Vagina (tissue), 2 donors: ENCODE measurements at regions not wholly inside any gene's neighbourhood (a gene's known extent, or its start where the extent isn't known, plus 50 kb on each side); places are given as distances from the start of the nearest gene placed in this dataset.

Source experiments
- DNase-seq, 2 donors: peaks; one replicate each; pipeline ENCODE4 v3.0.0-alpha.2; 2017; ENCODE audit errors: extremely low spot score in 2 of 2
- H3K27ac ChIP-seq: fragments of 200-600 bp; sonication (generic); one replicate; pipeline ENCODE4 v1.5.1; 2019
- H3K27me3 ChIP-seq: fragments of 200-600 bp; sonication (generic); one replicate; pipeline ENCODE4 v1.5.1; 2019
- H3K36me3 ChIP-seq, 2 donors: fragments of 200-600 bp; sonication (generic); one replicate each; pipeline ENCODE4 v1.5.1; 2017 to 2019
- H3K4me1 ChIP-seq: fragments of 200-600 bp; sonication (generic); one replicate; pipeline ENCODE4 v1.5.1; 2019
- H3K4me3 ChIP-seq, 2 donors: fragments of 200-600 bp; sonication (generic); 1 replicate in 1 of 2; 2 replicates in 1 of 2; pipeline ENCODE4 v1.5.1; 2016 to 2019
- H3K9me3 ChIP-seq: fragments of 200-600 bp; sonication (generic); one replicate; pipeline ENCODE4 v1.5.1; 2019
- CTCF ChIP-seq, 3 experiments: fragments of 450-650 bp in 2 of 3; fragments of 200-600 bp in 1 of 3; sonication (generic) in 1 of 3; IDR thresholded peaks; one replicate each; pipeline ENCODE4 v1.5.1; 2017 to 2019; ENCODE audit warnings: antibody characterized with exemption in 3 of 3, mild to moderate bottlenecking in 2 of 3, moderate library complexity in 2 of 3
- POLR2A ChIP-seq, 2 donors: fragments of 450-650 bp; IDR thresholded peaks; one replicate each; pipeline ENCODE4 v1.6.1; 2017; ENCODE audit warnings: antibody characterized with exemption in 2 of 2, mild to moderate bottlenecking in 2 of 2, moderate library complexity in 2 of 2
- POLR2AphosphoS5 ChIP-seq, 2 donors: sonication (generic); formaldehyde crosslinking; IDR thresholded peaks; one replicate each; pipeline ENCODE4 v1.9.0; 2017; ENCODE audit warnings: antibody characterized with exemption in 2 of 2, mild to moderate bottlenecking in 2 of 2, low read depth in 1 of 2; ENCODE audit not compliant: insufficient read depth in 1 of 2
- intact Hi-C: fragments of 100-400 bp; cut with DNase I; formaldehyde crosslinking; loops from one replicate; pipeline ENCODE4 v1.15.1; 2023

DNA sequence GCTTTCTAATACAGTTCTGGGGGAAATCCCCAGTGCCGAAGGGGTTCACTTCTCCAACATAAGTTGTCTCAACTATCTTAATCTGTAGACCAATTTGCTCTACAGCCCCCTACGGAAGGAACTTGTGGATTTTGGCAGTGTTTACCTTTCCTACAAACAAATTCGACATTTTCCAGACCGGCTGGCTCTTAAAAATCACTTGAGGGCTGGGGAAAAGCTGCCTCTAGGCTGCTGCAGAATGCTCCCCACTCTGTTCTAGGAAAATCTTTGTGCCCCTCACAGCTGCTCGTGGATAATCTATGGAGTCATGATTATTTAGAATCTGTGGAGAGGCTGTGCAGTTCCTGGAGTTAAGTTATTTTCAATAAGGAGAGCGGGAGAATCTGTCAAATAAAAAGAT, 474.6 kb upstream of the FZD8 start:
- Histone ChIP-seq H3K4me3 (no peak overlapping the region), H3K36me3 (no peaks in the 10 kb centered on the region), H3K9me3 (no peaks in the 10 kb centered on the region), H3K4me1 (no peaks in the 10 kb centered on the region), H3K27ac (no peak overlapping the region), H3K27me3 (no peaks in the 10 kb centered on the region)
- no peak for DNase-seq
- TF ChIP-seq CTCF (IDR thresholded peaks at IDR 0.05) (no peak), POLR2AphosphoS5 (IDR thresholded peaks at IDR 0.05; ENCODE audit: insufficient read depth in 1 of 2, low read depth in 1 of 2) (no peak), POLR2A (IDR thresholded peaks at IDR 0.05) (no peak)
- intact Hi-C loops, result no loop called here

DNA sequence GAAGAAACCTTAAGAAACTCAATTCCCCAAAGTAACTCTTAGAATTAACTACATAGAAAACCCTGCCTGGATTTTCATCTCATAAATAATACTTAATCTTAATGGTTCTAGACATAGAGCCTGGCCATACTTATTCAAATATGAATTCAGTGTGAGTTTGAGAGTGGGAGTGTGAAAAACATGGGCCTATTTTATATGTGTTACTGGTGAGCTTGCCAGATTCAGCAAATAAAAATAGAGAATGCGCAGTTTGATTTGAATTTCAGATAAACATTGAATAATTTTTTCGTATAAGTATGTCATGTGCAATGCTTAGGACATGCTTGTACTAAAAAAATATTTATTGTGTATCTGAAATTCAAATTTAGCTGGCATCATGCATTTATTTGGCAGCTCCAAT, 473.9 kb upstream of the FZD8 start:
- Histone ChIP-seq H3K4me1 (no peaks in the 10 kb centered on the region), H3K4me3 (no peak overlapping the region), H3K36me3 (no peaks in the 10 kb centered on the region), H3K9me3 (no peaks in the 10 kb centered on the region), H3K27ac (no peak overlapping the region), H3K27me3 (no peaks in the 10 kb centered on the region)
- TF ChIP-seq POLR2A (IDR thresholded peaks at IDR 0.05) (no peak), POLR2AphosphoS5 (IDR thresholded peaks at IDR 0.05; ENCODE audit: insufficient read depth in 1 of 2, low read depth in 1 of 2) (no peak), CTCF (IDR thresholded peaks at IDR 0.05) (no peak)
- no peak for DNase-seq
- intact Hi-C loops, result no loop called here

DNA sequence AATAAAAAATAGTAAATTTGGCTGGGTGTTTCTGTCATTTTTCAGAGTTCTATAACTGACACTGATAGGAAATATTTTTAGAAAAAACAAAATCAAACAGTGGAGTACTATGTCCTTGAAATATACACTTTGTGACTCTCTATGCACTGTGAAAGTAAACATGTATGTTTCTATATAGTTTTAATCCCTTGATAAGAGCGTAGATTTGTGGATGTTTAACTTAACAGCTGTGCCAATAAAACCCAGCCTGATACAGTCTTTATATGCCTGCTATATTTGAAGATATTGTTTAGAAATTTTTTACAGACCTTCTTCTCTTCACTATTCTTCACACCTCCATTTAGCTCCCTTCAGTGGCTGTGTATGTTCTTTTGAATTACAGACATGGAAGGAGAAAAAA, 473.3 kb upstream of the FZD8 start:
- Histone ChIP-seq H3K4me1 (no peaks in the 10 kb centered on the region), H3K36me3 (no peaks in the 10 kb centered on the region), H3K27me3 (no peaks in the 10 kb centered on the region), H3K27ac (no peak overlapping the region), H3K9me3 (no peaks in the 10 kb centered on the region), H3K4me3 (no peak overlapping the region)
- DNase-seq, result no peak
- no peak for TF ChIP-seq POLR2AphosphoS5 (IDR thresholded peaks at IDR 0.05; ENCODE audit: insufficient read depth in 1 of 2, low read depth in 1 of 2)
- TF ChIP-seq CTCF (IDR thresholded peaks at IDR 0.05), result no peak
- intact Hi-C loops, result no loop called here

DNA sequence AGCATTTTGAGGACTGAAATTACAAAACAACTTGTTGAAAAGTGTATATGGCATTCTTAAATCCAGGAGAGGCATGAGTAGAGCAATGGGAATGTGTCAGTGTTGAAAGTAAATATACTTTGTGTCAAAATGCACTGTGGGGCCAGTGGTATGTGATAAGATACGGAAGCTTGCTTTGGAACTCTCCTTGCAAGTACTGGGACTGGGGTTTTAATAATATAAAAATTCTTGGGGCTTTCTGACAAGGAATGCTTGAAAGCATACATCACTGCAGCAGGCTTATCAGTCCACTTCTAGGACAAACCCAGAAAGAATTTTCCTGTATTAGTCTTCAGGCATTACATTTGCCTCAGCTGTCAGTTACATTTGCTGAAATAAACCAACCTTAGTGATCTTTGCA, 472.8 kb upstream of the FZD8 start:
- Histone ChIP-seq H3K4me3 (no peak overlapping the region), H3K4me1 (no peaks in the 10 kb centered on the region), H3K27ac (no peak overlapping the region), H3K9me3 (no peaks in the 10 kb centered on the region), H3K27me3 (no peaks in the 10 kb centered on the region), H3K36me3 (no peaks in the 10 kb centered on the region)
- no peak for DNase-seq
- TF ChIP-seq POLR2A (IDR thresholded peaks at IDR 0.05), result no peak
- TF ChIP-seq POLR2AphosphoS5 (IDR thresholded peaks at IDR 0.05; ENCODE audit: insufficient read depth in 1 of 2, low read depth in 1 of 2), result no peak
- TF ChIP-seq CTCF (IDR thresholded peaks at IDR 0.05), result no peak
- intact Hi-C loops, result no loop called here

- TF ChIP-seq CTCF (IDR thresholded peaks at IDR 0.05), result no peak
- no peaks in the 10 kb centered on the region for H3K4me1 ChIP-seq
Observed at GRCh38 chr10:36114141-36114540, 472.0 kb upstream of the FZD8 start.

More at GRCh38 chr10:36114141-36114540, 472.0 kb upstream of the FZD8 start:
- Histone ChIP-seq H3K36me3 (no peaks in the 10 kb centered on the region), H3K9me3 (no peaks in the 10 kb centered on the region), H3K27me3 (no peaks in the 10 kb centered on the region), H3K4me3 (no peak overlapping the region), H3K27ac (no peak overlapping the region)
- intact Hi-C loops, result no loop called here
- no peak for DNase-seq
